Caco-2 (cell line): ENCODE measurements at regions not wholly inside any gene's neighbourhood (a gene's known extent, or its start where the extent isn't known, plus 50 kb on each side); places are given as distances from the start of the nearest gene placed in this dataset.

Experiments used
- BruUV-seq: library from RNA; stranded (reverse); fragments of 400-500 nt; replicated peaks from 2 replicates; lab custom pipeline; 2021; lab: Mats Ljungman, UMichigan
- CTCF ChIA-PET: fragments of 300-600 bp; sonication (Branson Sonifier 250); formaldehyde crosslinking; loops from one replicate; lab custom pipeline; 2022; ENCODE audit warnings: antibody characterized with exemption; lab: Charles Lee
- POLR2A ChIA-PET: fragments of 300-600 bp; sonication (Branson Sonifier 250); formaldehyde crosslinking; loops from one replicate; lab custom pipeline; 2022; ENCODE audit warnings: antibody characterized with exemption; lab: Charles Lee
- DNase-seq, 2 experiments: peaks; one replicate each; pipeline versions ENCODE4 v3.0.0 to v3.0.0-alpha.2; 2020 to 2022
- H3K27me3 ChIP-seq: replicated peaks from 2 replicates; pipeline ENCODE4 v1.6.0; 2011; ENCODE audit warnings: low read length; ENCODE audit not compliant: control insufficient read depth, insufficient read depth
- H3K36me3 ChIP-seq: 2 replicates; pipeline ENCODE4 v1.5.1; 2011; ENCODE audit warnings: low read length; ENCODE audit not compliant: control insufficient read depth, insufficient read depth
- H3K4me1 ChIP-seq: fragments of 250-450 bp; sonication (Bioruptor Pico); 2 replicates; pipeline ENCODE4 v1.5.1; 2020; ENCODE audit warnings: mild to moderate bottlenecking
- H3K4me3 ChIP-seq: 2 replicates; pipeline ENCODE4 v1.5.1; 2011; ENCODE audit warnings: low read depth, mild to moderate bottlenecking, control low read depth, low read length
- H3K9me3 ChIP-seq: fragments of 250-450 bp; sonication (Bioruptor Pico); 2 replicates; pipeline ENCODE4 v1.5.1; 2020; ENCODE audit warnings: mild to moderate bottlenecking, moderate library complexity
- H3K27ac Mint-ChIP-seq: one replicate; pipeline ENCODE4 v1.8.0; 2022; ENCODE audit warnings: mixed read lengths; ENCODE audit not compliant: unreplicated experiment
- H3K27me3 Mint-ChIP-seq: one replicate; pipeline ENCODE4 v1.8.0; 2022; ENCODE audit warnings: mixed read lengths; ENCODE audit not compliant: insufficient read depth, unreplicated experiment
- H3K36me3 Mint-ChIP-seq: one replicate; pipeline ENCODE4 v1.8.0; 2022; ENCODE audit warnings: mild to moderate bottlenecking, mixed read lengths; ENCODE audit not compliant: insufficient read depth, unreplicated experiment
- H3K4me1 Mint-ChIP-seq: one replicate; pipeline ENCODE4 v1.8.0; 2022; ENCODE audit warnings: low read depth, mixed read lengths; ENCODE audit not compliant: unreplicated experiment
- H3K4me3 Mint-ChIP-seq: one replicate; pipeline ENCODE4 v1.8.0; 2022; ENCODE audit warnings: mild to moderate bottlenecking, moderate library complexity, mixed read lengths; ENCODE audit not compliant: unreplicated experiment
- H3K9me3 Mint-ChIP-seq: one replicate; pipeline ENCODE4 v1.8.0; 2022; ENCODE audit warnings: mixed read lengths; ENCODE audit not compliant: unreplicated experiment
- CTCF ChIP-seq, 2 experiments: fragments of 200-600 bp in 1 of 2; IDR thresholded peaks; 1 replicate in 1 of 2; 2 replicates in 1 of 2; pipeline versions ENCODE4 v1.5.1 to v1.8.0; 2011 to 2022; ENCODE audit warnings: antibody characterized with exemption in 1 of 2, control low read depth in 1 of 2, inconsistent platforms in 1 of 2, low read depth in 1 of 2, low read length in 1 of 2, mild to moderate bottlenecking in 1 of 2, moderate library complexity in 1 of 2; ENCODE audit not compliant: insufficient read depth in 1 of 2, severe bottlenecking in 1 of 2, unreplicated experiment in 1 of 2
- intact Hi-C: fragments of 100-400 bp; cut with micrococcal nuclease; formaldehyde crosslinking; loops from one replicate; pipeline ENCODE4 v1.10.0; 2022; ENCODE audit not compliant: unreplicated experiment

GRCh38 chr10:78247821-78248220 is 214.2 kb downstream of the RPS24 start:
- CTCF ChIA-PET = interaction anchor here (0.6 to 1.3 kb wide), 2 partner anchors 11 to 12 kb away, joined by 4 to 6 read pairs; no protein-coding TSS in a partner anchor

GRCh38 chr10:78248651-78249464 is 215.2 kb downstream of the RPS24 start:
- Histone ChIP-seq H3K27me3 (no peaks in the 10 kb centered on the region), H3K4me3 (no peak overlapping the region), H3K9me3 (no peaks in the 10 kb centered on the region; the same call in 1 of the 2 replicates), H3K4me1 (no peaks in the 10 kb centered on the region), H3K36me3 (no peaks in the 10 kb centered on the region)
- POLR2A ChIA-PET = no interaction called here
- Mint-ChIP-seq H3K27me3 (no peaks in the 10 kb centered on the region), H3K4me1 (no peaks in the 10 kb centered on the region), H3K27ac (no peak overlapping the region), H3K4me3 (no peak overlapping the region), H3K36me3 (no peaks in the 10 kb centered on the region), H3K9me3 (peaks cover 18% of the 10 kb centered on the region)
- BruUV-seq = no TSS peak
- intact Hi-C loops = no loop called here
- DNase-seq = no peak
- CTCF ChIA-PET = interaction anchor here (1.3 kb wide), 1 partner anchor 11 kb away, joined by 6 read pairs; no protein-coding TSS in a partner anchor
- no peak for TF ChIP-seq CTCF (IDR thresholded peaks at IDR 0.05; ENCODE audit: insufficient read depth in 1 of 2, low read depth in 1 of 2, low read length in 1 of 2, severe bottlenecking in 1 of 2, unreplicated experiment in 1 of 2)

More at GRCh38 chr10:78247821-78248220, 214.2 kb downstream of the RPS24 start:
- H3K36me3 Mint-ChIP-seq = no peaks in the 10 kb centered on the region
- intact Hi-C loops = no loop called here
- H3K27me3 ChIP-seq = no peaks in the 10 kb centered on the region
- H3K27me3 Mint-ChIP-seq = no peaks in the 10 kb centered on the region
- peaks cover 5% of the 10 kb centered on the region for H3K9me3 ChIP-seq
- H3K4me1 ChIP-seq = no peaks in the 10 kb centered on the region
- H3K9me3 Mint-ChIP-seq = peaks cover 27% of the 10 kb centered on the region
- H3K27ac Mint-ChIP-seq = no peak overlapping the region
- H3K36me3 ChIP-seq = no peaks in the 10 kb centered on the region
- BruUV-seq = no TSS peak
- no peak overlapping the region for H3K4me3 ChIP-seq
- no peak for DNase-seq
- TF ChIP-seq CTCF (IDR thresholded peaks at IDR 0.05; ENCODE audit: insufficient read depth in 1 of 2, low read depth in 1 of 2, low read length in 1 of 2, severe bottlenecking in 1 of 2, unreplicated experiment in 1 of 2) = no peak
- no peaks in the 10 kb centered on the region for H3K4me1 Mint-ChIP-seq
- POLR2A ChIA-PET = no interaction called here
- H3K4me3 Mint-ChIP-seq = no peak overlapping the region

- peaks cover 11% of the 10 kb centered on the region for H3K9me3 Mint-ChIP-seq
- H3K36me3 Mint-ChIP-seq = no peaks in the 10 kb centered on the region
- no peak overlapping the region for H3K4me3 ChIP-seq
- DNase-seq = no peak
- no peaks in the 10 kb centered on the region for H3K4me1 Mint-ChIP-seq
- intact Hi-C loops = no loop called here
- no TSS peak for BruUV-seq
- no peaks in the 10 kb centered on the region for H3K27me3 ChIP-seq
- ChIA-PET POLR2A (no interaction called here), CTCF (interaction anchor here (1.8 kb wide), 1 partner anchor 11 kb away, joined by 4 read pairs; no protein-coding TSS in a partner anchor)
- H3K36me3 ChIP-seq = no peaks in the 10 kb centered on the region
- H3K27ac Mint-ChIP-seq = no peak overlapping the region
- H3K4me3 Mint-ChIP-seq = no peak overlapping the region
- H3K4me1 ChIP-seq = no peaks in the 10 kb centered on the region
- H3K9me3 ChIP-seq = no peaks in the 10 kb centered on the region; the same call in 1 of the 2 replicates
- H3K27me3 Mint-ChIP-seq = no peaks in the 10 kb centered on the region
- TF ChIP-seq CTCF (IDR thresholded peaks at IDR 0.05; ENCODE audit: insufficient read depth in 1 of 2, low read depth in 1 of 2, low read length in 1 of 2, severe bottlenecking in 1 of 2, unreplicated experiment in 1 of 2) = no peak
Observed at GRCh38 chr10:78249690-78250089, 216.0 kb downstream of the RPS24 start.
